Stimulated activated CD4-positive, alpha-beta T cell treated with anti-CD3 and anti-CD28 coated beads, Interleukin-15, amount 100 ng/mL, for 1 hour (primary cell): ENCODE measurements at regions not wholly inside any gene's neighbourhood (a gene's known extent, or its start where the extent isn't known, plus 50 kb on each side); places are given as distances from the start of the nearest gene placed in this dataset.
"Not testable (repeated sequence)": the region's sequence is repeated elsewhere in the genome, so short reads cannot be mapped to it uniquely, and the experiment has no call there.

Experiments used
- DNase-seq, 2 donors: peaks; one replicate each; pipeline ENCODE4 v3.0.0-alpha.2; 2020; ENCODE audit warnings: low read depth in 1 of 2, low spot score in 1 of 2

- DNase-seq, result no peak
These were observed 79.5 kb upstream of the PICALM start for GRCh38 chr11:86148345-86148747.

DNA sequence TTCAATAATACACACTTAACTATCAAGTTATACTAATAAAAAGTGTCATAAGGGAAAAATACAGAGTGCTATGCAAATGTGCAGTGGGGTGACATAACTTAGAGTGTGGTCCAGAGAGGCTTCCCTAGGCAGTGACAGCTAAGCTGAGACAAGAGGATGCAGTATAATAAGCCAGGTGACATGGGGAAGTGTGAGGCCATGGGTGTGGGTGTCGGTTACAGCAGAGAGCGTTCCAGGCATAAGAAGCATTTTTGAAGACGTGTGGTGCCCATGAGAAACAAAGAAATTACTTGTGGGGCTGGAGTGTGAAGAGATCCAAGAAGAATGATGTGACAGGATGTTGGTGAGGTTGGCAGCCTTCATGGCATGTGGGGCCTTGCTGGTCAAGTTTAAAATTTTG is 78.1 kb upstream of the PICALM start:
- no peak for DNase-seq

- DNase-seq, result no peak
These were observed 76.7 kb upstream of the PICALM start for GRCh38 chr11:86145439-86146156.

DNA sequence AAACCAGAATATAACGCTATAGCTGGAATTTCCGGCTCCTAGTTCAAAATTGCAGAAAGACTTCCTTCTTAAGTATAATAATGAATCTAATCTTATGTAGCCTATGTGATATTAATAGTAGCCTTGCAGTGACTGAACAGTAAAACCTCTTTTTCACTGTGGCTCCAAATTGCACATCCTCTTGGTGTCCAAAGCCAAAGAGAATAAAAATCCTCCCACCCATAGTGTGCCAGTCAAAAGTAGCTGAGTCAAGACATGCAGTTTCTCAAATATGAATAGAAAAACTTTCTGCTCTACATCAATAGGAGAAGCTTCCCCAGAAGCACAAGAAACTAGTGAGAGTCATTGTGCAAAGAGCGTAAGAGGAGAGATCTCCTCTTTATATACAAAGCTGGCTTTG is 76.0 kb upstream of the PICALM start:
- DNase-seq, result no peak

- DNase-seq, result not testable (repeated sequence)
These were observed 75.2 kb upstream of the PICALM start for GRCh38 chr11:86144087-86144486.

- no peak for DNase-seq
These were observed 74.5 kb upstream of the PICALM start for GRCh38 chr11:86143087-86144030.

DNA sequence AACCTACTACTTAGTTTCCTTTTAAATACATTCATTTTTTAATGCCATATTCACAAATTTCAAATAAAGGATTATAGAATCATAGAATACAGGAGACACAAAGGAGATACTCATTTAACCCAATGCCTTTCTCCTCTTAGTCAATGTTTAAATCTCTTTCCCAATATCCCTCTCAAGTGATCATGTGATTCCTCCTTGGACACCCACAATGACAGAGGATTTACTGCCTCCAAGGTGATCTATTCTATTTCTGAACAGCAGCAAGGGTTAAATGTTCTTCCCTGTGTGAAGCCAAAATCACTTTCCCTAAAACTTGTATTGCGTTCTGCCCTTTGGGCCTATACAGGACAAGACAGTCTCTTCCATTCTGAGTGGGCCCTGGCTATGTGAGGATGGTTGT is 73.3 kb upstream of the PICALM start:
- no peak for DNase-seq

DNA sequence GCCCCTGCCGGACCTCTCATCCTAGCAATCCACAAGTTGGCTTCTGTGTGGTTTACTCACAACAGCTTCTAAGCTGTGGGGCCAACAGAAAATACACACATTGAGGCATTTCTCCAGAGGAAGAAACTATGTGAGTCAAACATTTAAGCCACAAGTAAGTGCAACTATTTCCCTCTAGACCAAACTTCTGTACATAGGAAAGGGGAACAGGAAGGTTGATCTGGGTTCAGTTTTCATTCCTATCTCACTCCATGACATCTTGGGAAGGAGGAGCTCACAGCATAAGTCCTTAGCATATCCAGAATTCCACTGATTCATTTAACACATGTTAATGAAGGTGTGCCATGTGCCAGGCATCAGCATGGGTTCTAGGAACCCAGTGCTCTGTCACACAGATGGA is 72.8 kb upstream of the PICALM start:
- no peak for DNase-seq

- DNase-seq, result no peak
These were observed 71.6 kb upstream of the PICALM start for GRCh38 chr11:86140334-86140990.

- no peak for DNase-seq
These were observed 70.1 kb upstream of the PICALM start for GRCh38 chr11:86138958-86139357.

GRCh38 chr11:86136538-86136937 is 67.7 kb upstream of the PICALM start:
- DNase-seq, result no peak

- DNase-seq, result no peak
These were observed 66.4 kb upstream of the PICALM start for GRCh38 chr11:86135319-86135714.

DNA sequence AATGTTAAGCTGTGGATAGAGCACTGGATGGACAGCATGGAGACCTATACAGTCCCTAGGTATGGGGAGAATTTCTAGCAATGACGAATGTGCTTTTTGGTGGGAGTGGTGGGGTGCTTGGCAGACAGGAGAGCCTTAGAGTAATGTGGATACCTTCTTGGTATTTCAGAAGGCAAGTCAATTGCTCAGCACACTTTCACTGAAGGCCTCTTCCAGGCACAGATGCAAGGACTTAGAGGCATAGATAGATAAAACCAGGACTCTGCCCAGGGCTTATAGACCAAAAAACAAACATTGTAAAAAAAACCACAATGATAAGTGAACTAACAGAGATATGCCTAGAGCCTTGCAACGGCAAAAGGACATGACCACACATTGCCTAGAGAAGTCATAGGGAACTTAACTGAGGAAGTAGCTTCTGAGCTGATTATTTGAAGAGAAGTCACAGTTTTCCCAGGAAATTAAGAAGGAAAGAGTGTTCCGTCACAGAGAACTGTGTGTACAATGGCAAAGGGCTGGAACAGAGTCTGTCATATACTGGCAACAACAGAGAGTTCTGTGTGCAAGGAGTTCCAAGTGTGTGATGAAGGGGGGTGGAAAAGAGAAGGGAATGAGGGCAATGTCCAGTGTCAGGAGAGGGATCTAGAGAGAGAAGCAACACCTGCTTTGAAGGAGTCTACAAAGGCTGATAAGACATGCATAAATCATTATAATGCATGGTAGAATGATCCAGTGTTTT is 65.9 kb upstream of the PICALM start:
- no peak for DNase-seq

DNA sequence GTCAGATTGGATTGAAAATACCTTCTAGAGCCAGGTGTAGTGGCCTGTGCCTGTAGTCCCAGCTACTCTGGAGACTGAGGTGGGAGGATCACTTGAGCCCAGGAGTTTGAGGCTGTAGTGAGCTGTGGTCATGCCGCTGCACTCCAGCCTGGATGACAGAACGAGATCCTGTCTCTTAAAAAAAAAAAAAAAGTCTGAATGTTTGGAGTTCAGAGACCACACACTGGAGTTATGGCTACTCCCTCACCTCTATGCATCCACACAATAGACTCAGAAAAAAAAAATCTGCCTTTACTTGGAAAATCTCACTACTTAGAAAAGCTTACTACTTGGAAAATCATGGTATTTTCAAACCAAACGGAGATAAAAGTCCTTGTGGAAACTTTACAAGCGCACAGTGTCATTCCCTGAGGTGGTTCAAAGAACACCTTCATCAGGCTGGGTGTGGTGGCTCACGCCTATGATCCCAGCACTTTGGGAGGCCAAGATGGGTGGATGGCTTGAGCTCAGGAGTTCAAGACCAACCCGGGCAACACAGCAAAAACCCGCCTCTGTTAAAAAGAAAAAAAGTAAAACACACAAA is 63.9 kb upstream of the PICALM start:
- no peak for DNase-seq

DNA sequence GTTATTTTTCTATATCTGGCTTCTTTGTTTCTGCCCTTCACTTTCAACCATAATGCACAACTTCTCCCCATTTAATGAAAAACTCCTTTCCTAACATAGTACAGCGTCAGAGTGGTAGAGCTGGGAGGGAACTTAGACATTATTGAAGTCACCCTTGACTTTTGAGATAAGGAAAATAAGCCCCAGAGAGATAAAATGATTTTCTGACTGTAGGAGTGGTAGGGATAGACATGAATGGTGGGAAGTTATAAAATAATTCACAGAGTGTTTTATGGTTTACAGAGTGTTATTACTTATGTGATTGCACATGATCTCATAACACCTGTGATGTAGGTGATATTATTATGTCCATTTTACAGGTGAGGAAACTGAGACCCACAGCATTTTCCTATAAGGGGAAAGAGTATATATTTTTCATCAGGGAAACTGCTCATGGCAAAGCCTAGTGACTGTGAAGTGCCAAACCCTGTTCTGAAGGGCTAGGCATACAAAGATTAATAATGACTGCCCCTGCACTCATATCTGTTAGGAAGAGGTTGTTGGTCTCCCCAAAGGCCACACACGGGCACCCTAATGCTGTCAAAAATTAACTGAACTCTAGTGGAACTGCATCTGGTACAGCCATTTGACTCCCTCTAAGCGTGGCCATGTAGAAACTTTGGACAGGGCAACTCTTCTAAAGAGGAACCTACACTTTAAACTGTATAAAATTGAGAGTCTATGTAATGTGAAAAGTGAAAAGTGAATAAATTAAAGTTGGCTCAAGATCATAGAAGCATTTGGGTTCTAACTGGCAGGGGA is 61.1 kb upstream of the PICALM start:
- DNase-seq, result no peak

GRCh38 chr11:86128914-86129313 is 60.0 kb upstream of the PICALM start:
- DNase-seq, result no peak

DNA sequence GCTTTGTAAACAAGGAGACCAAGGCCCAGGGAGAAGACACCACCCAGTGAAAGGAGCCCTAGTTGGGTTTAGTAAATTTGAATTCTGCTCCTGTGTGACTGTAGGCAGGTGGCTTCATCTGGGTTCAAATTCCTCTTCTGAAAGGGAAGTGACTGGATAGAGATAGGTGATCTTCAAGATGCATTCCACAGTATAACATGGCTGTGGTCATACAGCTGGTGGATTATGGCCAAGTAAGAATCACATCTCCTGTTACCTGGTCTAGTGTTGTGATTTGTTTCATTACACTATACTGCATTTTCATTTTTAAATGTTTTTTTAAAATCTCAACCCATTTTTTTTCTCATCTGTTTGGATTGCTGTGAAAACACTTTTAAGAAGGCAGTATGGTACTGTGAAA is 58.0 kb upstream of the PICALM start:
- no peak for DNase-seq

DNA sequence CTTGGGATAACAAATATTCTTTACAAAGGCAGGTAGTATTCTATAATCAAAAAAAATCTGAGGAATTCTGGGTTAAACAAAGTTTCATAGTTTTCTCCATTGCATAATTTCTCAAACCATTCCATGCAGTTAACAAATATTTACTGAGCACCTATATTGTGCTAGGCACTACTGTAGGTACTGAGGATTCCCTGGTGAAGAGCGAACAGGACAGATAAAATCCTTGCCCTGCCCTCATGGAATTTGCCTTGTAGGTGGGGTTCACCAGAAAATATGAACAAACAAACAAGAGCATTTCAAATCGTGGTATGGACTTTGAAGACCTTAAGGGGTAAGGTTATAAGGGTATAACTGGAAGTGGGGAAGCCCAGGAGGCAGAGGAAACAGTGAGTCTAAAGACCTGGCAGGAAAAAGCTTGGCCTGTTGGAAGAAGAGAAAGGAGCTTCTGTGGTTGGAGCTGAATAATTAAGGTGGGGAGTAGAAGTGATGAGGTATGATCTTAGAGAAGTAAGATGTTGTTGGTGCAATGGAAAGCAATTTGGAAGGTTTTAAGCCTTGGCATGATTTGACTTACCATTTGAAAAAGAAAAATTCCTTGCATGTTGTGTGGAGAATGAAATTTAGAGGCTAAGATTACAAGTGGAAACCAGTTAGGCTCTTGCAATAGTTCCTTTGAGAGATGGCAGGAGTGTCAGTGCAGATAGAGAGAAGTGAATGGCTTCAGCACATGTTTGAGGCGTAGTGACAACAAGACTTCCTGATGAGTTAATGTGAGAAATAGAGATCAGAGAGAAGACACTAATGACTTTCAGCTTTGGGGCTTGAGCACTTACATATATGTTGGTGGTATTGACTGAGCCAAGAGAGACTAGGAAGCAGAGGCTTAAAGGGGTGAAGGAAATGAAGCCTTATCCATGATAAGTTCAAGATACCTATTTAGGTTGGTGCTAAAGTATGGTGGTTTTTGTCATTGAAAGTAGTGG is 55.7 kb upstream of the PICALM start:
- DNase-seq, result no peak

GRCh38 chr11:86122773-86123172 is 53.9 kb upstream of the PICALM start:
- DNase-seq, result no peak
